Mesendoderm (in vitro differentiated cells): ENCODE measurements at regions not wholly inside any gene's neighbourhood (a gene's known extent, or its start where the extent isn't known, plus 50 kb on each side); places are given as distances from the start of the nearest gene placed in this dataset.

ENCODE experiments used
- DNase-seq: peaks from one replicate; pipeline ENCODE4 v3.0.0; 2013
- H2AK5ac ChIP-seq: 2 replicates; pipeline ENCODE4 v1.6.1; 2013; ENCODE audit warnings: low read length, inconsistent platforms
- H2BK120ac ChIP-seq: 2 replicates; pipeline ENCODE4 v1.6.1; 2013; ENCODE audit warnings: low read depth, mild to moderate bottlenecking, low read length, moderate library complexity, mixed read lengths
- H2BK15ac ChIP-seq: replicated peaks from 2 replicates; pipeline ENCODE4 v1.6.1; 2013; ENCODE audit warnings: low read depth, mild to moderate bottlenecking, moderate library complexity
- H2BK5ac ChIP-seq: 2 replicates; pipeline ENCODE4 v1.6.1; 2013; ENCODE audit warnings: low read length, inconsistent platforms
- H3K18ac ChIP-seq: 2 replicates; pipeline ENCODE4 v1.6.1; 2013; ENCODE audit warnings: mild to moderate bottlenecking, low read length, mixed read lengths
- H3K23ac ChIP-seq: one replicate; pipeline ENCODE4 v1.6.1; 2013; ENCODE audit warnings: low read length
- H3K27ac ChIP-seq: 2 replicates; pipeline ENCODE4 v1.5.1; 2013; ENCODE audit warnings: low read depth, mild to moderate bottlenecking, inconsistent platforms, low read length, moderate library complexity
- H3K27me3 ChIP-seq: 2 replicates; pipeline ENCODE4 v1.6.1; 2013; ENCODE audit warnings: low read length, control low read depth, mild to moderate bottlenecking, inconsistent platforms; ENCODE audit not compliant: insufficient read depth, poor library complexity
- H3K36me3 ChIP-seq: 2 replicates; pipeline ENCODE4 v1.6.1; 2013; ENCODE audit warnings: low read length, inconsistent platforms; ENCODE audit not compliant: control insufficient read depth, insufficient read depth
- H3K4ac ChIP-seq: one replicate; pipeline ENCODE4 v1.6.1; 2013; ENCODE audit warnings: low read depth, mild to moderate bottlenecking, low read length, moderate library complexity
- H3K4me1 ChIP-seq: 2 replicates; pipeline ENCODE4 v1.6.1; 2013; ENCODE audit warnings: low read depth, low read length, inconsistent platforms; ENCODE audit not compliant: control insufficient read depth
- H3K4me2 ChIP-seq: 2 replicates; pipeline ENCODE4 v1.6.1; 2013; ENCODE audit warnings: low read length
- H3K4me3 ChIP-seq: 2 replicates; pipeline ENCODE4 v1.5.1; 2013; ENCODE audit warnings: mild to moderate bottlenecking, low read length
- H3K56ac ChIP-seq: one replicate; pipeline ENCODE4 v1.6.1; 2013; ENCODE audit warnings: low read length
- H3K79me1 ChIP-seq: 2 replicates; pipeline ENCODE4 v1.6.1; 2013; ENCODE audit warnings: low read length, inconsistent platforms
- H3K79me2 ChIP-seq: 2 replicates; pipeline ENCODE4 v1.6.1; 2013; ENCODE audit warnings: mild to moderate bottlenecking, low read length; ENCODE audit not compliant: control insufficient read depth, insufficient read depth
- H3K9ac ChIP-seq: 2 replicates; pipeline ENCODE4 v1.6.1; 2013; ENCODE audit warnings: low read length, inconsistent platforms
- H4K5ac ChIP-seq: one replicate; pipeline ENCODE4 v1.6.1; 2013; ENCODE audit warnings: low read length
- H4K8ac ChIP-seq: one replicate; pipeline ENCODE4 v1.6.1; 2013; ENCODE audit warnings: low read depth, mild to moderate bottlenecking, control low read depth, low read length, moderate library complexity
- WGBS: extraction: QIAGEN DNeasy Blood & Tissue Kit; methylation state at CpG from one replicate; pipeline ENCODE4 v1.1.7; 2013; ENCODE audit warnings: low lambda C conversion rate, missing lambda C conversion rate; ENCODE audit not compliant: insufficient coverage; ENCODE audit errors: extremely low coverage; 5-methylcytosine and 5-hydroxymethylcytosine counted together

- Histone ChIP-seq H2AK5ac (no peak overlapping the region), H3K4ac (no peak overlapping the region), H3K9ac (no peak overlapping the region), H3K36me3 (no peaks in the 10 kb centered on the region), H3K79me1 (no peaks in the 10 kb centered on the region), H4K8ac (no peak overlapping the region), H3K23ac (no peak overlapping the region), H4K5ac (no peak overlapping the region), H3K4me2 (no peak overlapping the region), H2BK15ac (no peak overlapping the region), H3K4me3 (no peak overlapping the region), H3K56ac (no peak overlapping the region), H3K27ac (no peak overlapping the region), H2BK120ac (no peak overlapping the region), H3K18ac (no peak overlapping the region), H3K27me3 (no peaks in the 10 kb centered on the region), H2BK5ac (no peak overlapping the region), H3K79me2 (no peaks in the 10 kb centered on the region), H3K4me1 (peaks cover 2% of the 10 kb centered on the region)
- WGBS, result no CpG with 5 or more reads among the region's 2 CpGs
- DNase-seq, result no peak
These were observed 529.3 kb downstream of the BNC2 start for GRCh38 chr9:16341177-16341576.

- Histone ChIP-seq H3K4me3 (no peak overlapping the region), H3K9ac (no peak overlapping the region)
These were observed 528.0 kb downstream of the BNC2 start for GRCh38 chr9:16342246-16343020.

GRCh38 chr9:16343249-16344237 is 526.9 kb downstream of the BNC2 start:
- Histone ChIP-seq H3K56ac (no peak overlapping the region), H3K27ac (no peak overlapping the region), H2BK15ac (no peak overlapping the region), H3K4me3 (no peak overlapping the region), H3K4me2 (no peak overlapping the region), H3K9ac (no peak overlapping the region), H3K27me3 (no peaks in the 10 kb centered on the region), H2AK5ac (no peak overlapping the region), H3K23ac (no peak overlapping the region), H4K8ac (no peak overlapping the region), H3K18ac (no peak overlapping the region), H4K5ac (no peak overlapping the region), H3K79me1 (no peaks in the 10 kb centered on the region), H2BK5ac (no peak overlapping the region), H3K4me1 (peaks cover 2% of the 10 kb centered on the region), H3K79me2 (no peaks in the 10 kb centered on the region), H2BK120ac (no peak overlapping the region), H3K4ac (no peak overlapping the region), H3K36me3 (no peaks in the 10 kb centered on the region)
- DNase-seq, result peak; percentile 12
- WGBS, result no CpG with 5 or more reads among the region's 12 CpGs

More at GRCh38 chr9:16342246-16343020, 528.0 kb downstream of the BNC2 start:
- no peak overlapping the region for H3K18ac ChIP-seq
- no peak overlapping the region for H3K23ac ChIP-seq
- H2AK5ac ChIP-seq, result no peak overlapping the region
- no peak overlapping the region for H3K27ac ChIP-seq
- H2BK120ac ChIP-seq, result no peak overlapping the region
- no peaks in the 10 kb centered on the region for H3K27me3 ChIP-seq
- no peaks in the 10 kb centered on the region for H3K79me2 ChIP-seq
- no peak overlapping the region for H3K4me2 ChIP-seq
- H4K8ac ChIP-seq, result no peak overlapping the region
- peaks cover 2% of the 10 kb centered on the region for H3K4me1 ChIP-seq
- DNase-seq, result no peak
- no peaks in the 10 kb centered on the region for H3K79me1 ChIP-seq
- no peak overlapping the region for H4K5ac ChIP-seq
- no peak overlapping the region for H2BK5ac ChIP-seq
- no peaks in the 10 kb centered on the region for H3K36me3 ChIP-seq
- H2BK15ac ChIP-seq, result no peak overlapping the region
- no CpG with 5 or more reads among the region's 7 CpGs for WGBS
- H3K56ac ChIP-seq, result no peak overlapping the region
- no peak overlapping the region for H3K4ac ChIP-seq

- H3K27ac ChIP-seq, result no peak overlapping the region
- H3K4me2 ChIP-seq, result no peak overlapping the region
- no peak overlapping the region for H3K23ac ChIP-seq
- H3K79me1 ChIP-seq, result no peaks in the 10 kb centered on the region
- H3K36me3 ChIP-seq, result no peaks in the 10 kb centered on the region
- H3K4me3 ChIP-seq, result no peak overlapping the region
- H3K9ac ChIP-seq, result no peak overlapping the region
- no peak overlapping the region for H2AK5ac ChIP-seq
- peak; percentile 68 for DNase-seq
- no peak overlapping the region for H4K8ac ChIP-seq
- no peak overlapping the region for H2BK120ac ChIP-seq
- H4K5ac ChIP-seq, result no peak overlapping the region
- peaks cover 2% of the 10 kb centered on the region for H3K4me1 ChIP-seq
- no peak overlapping the region for H3K4ac ChIP-seq
- no peak overlapping the region for H2BK15ac ChIP-seq
- no peak overlapping the region for H2BK5ac ChIP-seq
- no CpG with 5 or more reads among the region's 6 CpGs for WGBS
- H3K56ac ChIP-seq, result no peak overlapping the region
- no peak overlapping the region for H3K18ac ChIP-seq
- H3K79me2 ChIP-seq, result no peaks in the 10 kb centered on the region
- no peaks in the 10 kb centered on the region for H3K27me3 ChIP-seq
These were observed 526.1 kb downstream of the BNC2 start for GRCh38 chr9:16344343-16344742.

GRCh38 chr9:16345902-16346301 is 524.6 kb downstream of the BNC2 start:
- Histone ChIP-seq H2BK120ac (no peak overlapping the region), H3K36me3 (no peaks in the 10 kb centered on the region), H3K4ac (no peak overlapping the region), H3K4me3 (no peak overlapping the region), H3K27me3 (no peaks in the 10 kb centered on the region), H4K5ac (no peak overlapping the region), H3K9ac (no peak overlapping the region), H2BK15ac (no peak overlapping the region), H2BK5ac (no peak overlapping the region), H3K56ac (no peak overlapping the region), H4K8ac (no peak overlapping the region), H3K79me1 (no peaks in the 10 kb centered on the region), H3K18ac (no peak overlapping the region), H3K79me2 (no peaks in the 10 kb centered on the region), H3K27ac (no peak overlapping the region), H3K23ac (no peak overlapping the region), H2AK5ac (no peak overlapping the region), H3K4me1 (peaks cover 2% of the 10 kb centered on the region), H3K4me2 (no peak overlapping the region)
- WGBS, result no CpG with 5 or more reads among the region's 3 CpGs
- no peak for DNase-seq
